Frontal cortex (tissue), 3 donors: ENCODE measurements at regions not wholly inside any gene's neighbourhood (a gene's known extent, or its start where the extent isn't known, plus 50 kb on each side); places are given as distances from the start of the nearest gene placed in this dataset.

ENCODE experiments used
- DNase-seq, 2 donors: peaks; one replicate each; pipeline ENCODE4 v3.0.0; 2012; ENCODE audit warnings: low spot score in 2 of 2
- FAIRE-seq: peaks from 2 replicates; lab custom pipeline; 2012; peaks lifted over from hg19 to GRCh38; lab: Jason Lieb, UNC
- donor health status: control.
- donor health status: control.
- donor health status: control.

- no peak for FAIRE-seq
- no peak for DNase-seq
Observed at GRCh38 chr22:25364736-25365241, 145.3 kb downstream of the CRYBB2 start.

GRCh38 chr22:25365491-25366261 lies 146.2 kb downstream of the CRYBB2 start:
- FAIRE-seq (no peak), DNase-seq (no peak)

DNA sequence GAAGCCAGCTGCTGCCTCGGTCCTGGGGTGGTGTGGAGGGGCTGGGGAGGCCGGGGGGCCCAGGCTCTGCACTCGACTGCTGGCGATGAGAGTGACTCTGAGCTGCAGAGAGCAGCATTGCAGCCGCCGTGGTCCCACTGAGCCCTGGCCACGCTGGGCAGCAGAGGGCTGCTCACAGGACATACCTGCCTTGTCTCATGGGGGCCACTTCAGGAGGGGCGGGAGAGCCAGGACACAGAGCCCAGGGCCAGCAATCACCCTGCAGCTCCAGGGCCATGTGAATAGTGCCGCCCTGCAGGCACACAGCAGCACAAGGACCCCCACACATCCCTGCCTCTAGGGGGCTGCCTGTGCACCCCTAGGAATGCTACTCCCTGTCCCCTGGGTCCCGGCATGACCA lies 147.0 kb downstream of the CRYBB2 start:
- no peak for FAIRE-seq
- DNase-seq: no peak

- DNase-seq (no peak), FAIRE-seq (no peak)
Observed at GRCh38 chr22:25366876-25367466, 147.5 kb downstream of the CRYBB2 start.

- no peak for DNase-seq
- FAIRE-seq: no peak
Observed at GRCh38 chr22:25367756-25368155, 148.3 kb downstream of the CRYBB2 start.

GRCh38 chr22:25368271-25368670 lies 148.8 kb downstream of the CRYBB2 start:
- FAIRE-seq (no peak), DNase-seq (no peak)

- FAIRE-seq (no peak), DNase-seq (no peak)
Observed at GRCh38 chr22:25369041-25369440, 149.6 kb downstream of the CRYBB2 start.

GRCh38 chr22:25370322-25370721 lies 150.9 kb downstream of the CRYBB2 start:
- DNase-seq (no peak), FAIRE-seq (no peak)

- DNase-seq (no peak), FAIRE-seq (no peak)
Observed at GRCh38 chr22:25372000-25372595, 152.7 kb downstream of the CRYBB2 start.

DNA sequence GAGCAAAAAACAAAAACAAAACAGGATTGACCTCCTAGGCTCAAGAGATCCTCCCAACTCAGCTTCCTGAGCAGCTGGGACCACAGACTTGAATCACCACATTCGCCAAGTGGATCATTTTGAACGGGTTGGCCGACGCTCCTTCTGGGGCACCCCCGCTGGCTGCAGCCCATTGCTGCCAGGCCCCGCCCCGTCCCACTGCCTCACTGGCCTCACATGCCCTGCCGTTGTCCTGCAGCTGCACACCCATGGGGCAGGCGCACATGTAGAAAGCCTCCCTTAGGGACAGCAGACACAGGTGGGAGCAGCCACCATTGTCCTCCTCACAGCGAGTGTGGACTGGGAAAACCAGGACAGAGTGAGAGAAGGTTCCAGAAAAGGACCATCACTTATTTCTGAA lies 154.5 kb downstream of the CRYBB2 start:
- FAIRE-seq (no peak), DNase-seq (no peak)

- FAIRE-seq: no peak
- no peak for DNase-seq
Observed at GRCh38 chr22:25374869-25375268, 155.4 kb downstream of the CRYBB2 start.

- no peak for FAIRE-seq
- no peak for DNase-seq
Observed at GRCh38 chr22:25375683-25376082, 156.2 kb downstream of the CRYBB2 start.

DNA sequence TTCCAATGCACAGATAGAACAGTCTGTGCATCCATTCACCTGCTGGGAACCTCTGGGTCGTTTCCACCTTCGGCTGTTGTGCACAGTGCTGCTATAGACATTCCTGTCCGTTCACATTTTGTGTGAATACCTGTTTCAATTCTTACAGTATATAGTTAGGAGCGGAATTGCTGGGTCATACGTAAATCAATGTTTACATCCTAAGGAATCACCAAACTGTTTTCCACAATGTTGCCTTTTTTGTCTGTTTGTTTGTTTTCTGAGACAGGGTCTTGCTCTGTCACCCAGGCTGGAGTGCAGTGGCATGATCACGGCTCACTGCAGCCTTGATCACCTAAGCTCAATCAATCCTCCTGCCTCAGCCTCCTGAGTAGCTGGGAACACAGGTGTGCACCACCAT lies 158.3 kb downstream of the CRYBB2 start:
- FAIRE-seq (no peak), DNase-seq (no peak)

GRCh38 chr22:25380122-25380747 lies 160.8 kb downstream of the CRYBB2 start:
- no peak for DNase-seq
- no peak for FAIRE-seq

DNA sequence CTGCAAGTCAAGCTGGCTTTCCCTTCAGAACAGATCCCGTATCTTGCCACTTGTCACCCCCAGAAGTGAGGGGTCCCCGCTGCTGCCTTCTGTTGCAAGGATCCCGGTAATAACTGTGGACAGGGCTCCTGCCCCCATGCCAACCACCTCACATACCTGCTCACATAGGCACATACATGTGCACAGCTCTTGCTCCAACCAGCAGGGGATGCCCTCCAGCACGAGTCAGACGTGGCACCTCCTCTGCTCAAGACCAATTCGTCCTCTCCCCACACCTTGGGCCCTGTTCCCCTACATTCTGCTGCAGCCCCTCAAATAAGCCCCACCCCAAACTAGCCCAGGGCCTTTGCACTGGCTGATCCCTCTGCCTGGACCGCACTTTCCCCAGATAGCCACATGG lies 163.3 kb downstream of the CRYBB2 start:
- DNase-seq: no peak
- no peak for FAIRE-seq

GRCh38 chr22:25383278-25383820 lies 163.9 kb downstream of the CRYBB2 start:
- FAIRE-seq (no peak), DNase-seq (no peak)

GRCh38 chr22:25383892-25384291 lies 164.5 kb downstream of the CRYBB2 start:
- no peak for FAIRE-seq
- DNase-seq: no peak

GRCh38 chr22:25386538-25386884 lies 167.1 kb downstream of the CRYBB2 start:
- no peak for DNase-seq
- FAIRE-seq: no peak

DNA sequence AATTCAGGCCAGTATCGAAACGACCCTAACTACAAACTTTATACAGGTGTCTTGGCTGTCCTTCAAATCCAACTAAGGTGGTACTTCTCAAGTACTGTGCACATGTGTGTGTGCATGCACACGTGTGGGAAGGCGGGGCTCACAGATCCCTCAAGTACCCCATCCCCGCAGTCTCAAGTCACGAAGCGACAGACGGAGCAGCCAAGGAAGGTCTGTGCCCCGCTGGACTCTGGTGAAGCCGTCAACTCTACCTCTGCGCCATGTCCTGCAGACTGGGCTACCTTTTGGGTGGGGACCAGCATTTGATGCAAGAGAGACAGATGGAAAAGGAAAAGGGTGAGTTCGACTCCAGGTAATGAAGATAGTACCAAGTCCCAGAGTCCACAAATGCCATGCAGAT lies 169.0 kb downstream of the CRYBB2 start:
- DNase-seq: no peak
- FAIRE-seq: no peak

DNA sequence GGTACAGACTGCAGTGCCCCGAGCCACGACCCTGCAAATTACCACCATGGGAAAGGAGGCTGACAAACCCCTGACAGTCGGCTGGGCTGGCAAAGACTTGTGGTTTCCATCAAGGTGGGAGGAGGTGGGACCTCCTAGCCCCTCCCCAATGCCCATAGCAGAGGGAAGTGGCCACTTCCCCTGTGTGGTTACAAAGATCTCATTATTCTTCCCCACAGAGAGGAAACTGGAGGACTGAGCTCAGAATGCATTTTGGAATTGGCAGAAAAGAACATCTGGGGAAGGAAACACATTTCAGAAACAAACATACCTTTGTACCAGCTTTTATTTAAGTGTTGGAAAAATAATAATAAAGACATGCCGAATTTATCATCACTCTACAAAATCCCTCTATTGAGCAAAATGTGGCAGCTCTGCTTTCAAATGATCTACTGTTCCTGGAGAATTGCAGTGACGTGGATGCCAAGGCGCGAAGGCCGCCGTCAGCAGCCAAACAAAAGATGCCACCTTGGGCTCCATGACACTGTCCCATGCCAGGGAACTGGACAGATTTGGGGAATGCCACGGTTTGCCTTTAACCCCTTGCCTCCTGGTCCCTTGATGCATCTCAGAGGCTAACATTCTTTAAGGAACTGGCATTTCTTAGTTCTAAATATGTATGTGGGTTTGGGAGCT lies 169.6 kb downstream of the CRYBB2 start:
- FAIRE-seq: no peak

More for the DNA sequence above, 169.6 kb downstream of the CRYBB2 start:
- no peak for DNase-seq
